ENCODE measurements at regions not wholly inside any gene's neighbourhood (a gene's known extent, or its start where the extent isn't known, plus 50 kb on each side); places are given as distances from the start of the nearest gene placed in this dataset.

DNA sequence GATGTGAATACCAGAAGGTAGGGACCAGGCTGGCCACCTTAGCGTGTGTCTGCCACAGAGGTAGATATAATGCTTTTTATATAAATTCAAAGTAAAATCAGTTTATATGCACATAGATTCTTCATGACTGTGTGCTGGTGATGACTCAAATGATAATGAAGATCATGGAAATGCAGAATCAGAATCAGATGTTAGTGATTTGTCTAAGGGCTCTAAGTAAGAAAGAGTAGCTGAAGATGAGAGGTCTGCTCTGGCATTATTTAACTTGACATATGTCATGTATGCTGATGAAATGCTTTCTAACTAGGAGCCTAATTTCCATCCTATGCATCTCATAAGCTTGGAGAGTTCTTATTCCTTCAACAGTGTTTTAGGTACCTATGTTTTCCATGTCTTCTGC lies 50.3 kb upstream of the DPH6 start:
- no peak for DNase-seq (ENCODE audit: low read depth)

DNA sequence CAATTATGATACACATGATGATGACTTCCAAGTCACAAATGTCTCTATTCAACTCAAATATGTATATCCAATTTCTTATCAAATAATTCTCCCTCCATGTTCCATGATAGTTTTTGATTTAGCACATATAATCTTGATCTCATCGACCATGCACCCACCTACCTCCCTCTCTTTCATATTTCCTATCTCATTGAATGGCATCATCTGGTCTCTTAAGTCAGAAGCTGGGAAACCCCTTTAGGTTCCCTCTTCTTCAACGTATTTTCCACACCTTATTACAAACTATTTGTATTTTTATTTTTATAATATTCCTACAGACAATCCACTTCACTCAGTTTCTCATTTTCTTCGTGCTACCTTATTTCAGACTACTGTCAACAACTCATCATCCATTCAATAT lies 56.9 kb upstream of the DPH6 start:
- DNase-seq (ENCODE audit: low read depth) = no peak

DNA sequence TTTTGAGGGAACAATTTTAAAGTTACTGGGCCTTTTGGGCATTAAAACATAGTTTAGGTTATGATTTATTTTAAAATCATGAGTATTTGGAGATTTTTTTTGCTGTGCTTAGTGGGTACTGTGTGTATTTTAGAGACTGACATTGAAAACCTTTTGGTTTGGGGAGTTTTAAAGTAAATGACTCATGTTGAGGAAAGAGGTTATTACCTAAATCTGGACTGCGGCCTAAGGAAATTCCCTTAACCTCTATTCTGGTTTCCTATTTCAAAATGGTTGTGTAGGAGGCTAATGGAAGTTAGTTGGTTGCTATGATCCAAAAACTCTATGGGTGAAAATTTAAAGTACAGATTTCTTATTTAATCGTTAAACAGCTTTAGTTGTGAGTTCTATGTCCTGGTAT lies 57.3 kb upstream of the DPH6 start:
- DNase-seq (ENCODE audit: low read depth) = no peak

DNA sequence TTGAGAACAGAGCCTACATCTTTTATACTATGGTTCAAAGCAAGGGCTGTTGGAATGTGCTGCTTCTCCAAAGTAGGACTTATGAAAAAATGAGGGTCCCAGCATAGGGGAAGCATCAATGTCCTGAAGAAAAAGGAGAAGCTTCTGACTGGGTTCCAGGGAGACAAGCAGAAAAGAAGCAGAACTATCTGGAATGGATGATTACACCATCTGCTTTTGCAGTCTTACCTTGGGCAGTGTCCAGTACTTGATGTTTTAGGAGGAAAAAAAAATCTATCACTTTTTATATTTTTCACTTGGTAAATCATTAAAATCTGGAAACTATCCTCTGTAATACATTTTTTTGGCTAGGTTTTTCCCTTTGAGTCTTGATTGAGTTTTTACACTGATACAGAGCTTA lies 57.9 kb upstream of the DPH6 start:
- no peak for DNase-seq (ENCODE audit: low read depth)

DNA sequence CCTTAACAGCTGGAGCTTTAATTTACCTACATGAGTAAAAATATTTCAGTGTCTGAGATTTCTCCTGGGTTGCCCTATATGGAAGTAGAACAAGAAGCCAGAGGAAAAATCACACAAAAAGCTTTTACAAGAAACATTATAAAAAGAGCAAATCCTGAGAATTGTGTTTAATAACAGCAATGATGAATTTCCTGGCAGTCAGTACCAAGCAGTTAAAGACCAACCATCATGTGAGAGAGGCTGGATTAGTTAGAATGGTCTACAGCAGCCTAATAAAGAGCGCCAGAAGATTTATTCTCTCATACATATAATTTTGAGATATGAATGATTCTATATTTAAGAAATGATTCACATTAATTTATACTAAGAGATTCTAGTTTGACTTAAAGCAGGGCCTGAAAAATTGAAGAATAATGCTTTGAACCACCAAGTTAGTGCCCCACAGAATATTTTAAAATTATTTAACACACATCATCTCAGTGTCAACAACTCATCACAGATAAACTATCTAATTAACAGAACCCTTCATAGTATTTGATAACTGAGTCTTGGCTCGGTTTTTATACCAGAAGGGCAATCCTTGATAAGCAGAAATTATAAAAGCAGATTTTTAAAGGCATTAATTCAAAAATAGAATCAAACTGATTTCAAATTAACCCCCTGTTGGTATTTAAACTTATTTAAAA lies 59.9 kb upstream of the DPH6 start:
- no peak for DNase-seq (ENCODE audit: low read depth)

DNA sequence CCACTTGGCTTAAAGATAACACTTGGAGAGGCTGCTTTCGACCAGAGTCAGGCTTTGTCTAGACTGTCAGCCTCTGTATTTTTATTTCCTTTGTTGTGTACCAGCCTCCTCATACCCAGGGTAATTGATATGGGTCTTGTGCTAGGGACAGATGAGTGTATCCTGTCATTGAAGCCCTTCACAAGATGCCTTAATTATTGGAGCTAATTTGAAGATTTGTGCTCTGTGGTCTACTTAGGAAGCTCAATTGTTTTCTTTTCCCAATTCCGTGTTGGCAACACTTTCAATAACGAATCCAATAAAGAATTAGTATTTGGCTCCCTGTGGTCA lies 60.5 kb upstream of the DPH6 start:
- DNase-seq (ENCODE audit: low read depth) = no peak

DNA sequence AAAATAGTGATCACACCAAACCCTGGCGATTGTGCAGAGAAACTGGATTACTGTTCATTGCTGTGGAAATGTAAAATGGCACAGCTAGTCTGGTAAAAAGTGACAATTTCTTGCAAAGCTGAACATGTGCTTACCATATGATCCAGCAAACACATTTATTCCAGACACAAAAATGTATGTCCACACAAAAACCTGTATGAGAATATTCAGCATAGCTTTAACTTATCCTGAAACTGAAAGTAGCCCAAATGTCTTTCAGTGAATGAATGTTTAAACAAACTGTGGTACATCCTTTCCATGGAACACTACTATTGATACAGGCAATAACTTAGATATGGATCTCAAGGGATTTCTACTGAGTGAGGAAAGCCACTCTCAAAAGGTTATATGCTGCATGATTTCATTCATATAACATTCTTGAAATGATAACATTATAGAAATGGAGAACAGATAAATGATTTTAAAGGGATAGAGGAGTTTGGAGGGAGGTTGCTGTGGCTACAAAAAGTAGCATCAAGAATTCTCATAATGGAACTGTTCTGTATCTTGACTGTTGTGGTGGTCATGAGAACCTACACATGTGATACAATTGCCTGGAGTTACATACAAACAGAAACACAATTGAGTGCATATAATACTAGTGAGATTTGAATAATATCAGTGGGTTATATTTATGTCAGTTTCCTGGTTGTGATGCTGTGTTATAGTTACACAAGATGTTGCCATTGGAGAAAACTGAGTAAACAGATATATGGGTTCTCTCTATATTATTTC lies 70.7 kb upstream of the DPH6 start:
- no peak for DNase-seq (ENCODE audit: low read depth)

DNA sequence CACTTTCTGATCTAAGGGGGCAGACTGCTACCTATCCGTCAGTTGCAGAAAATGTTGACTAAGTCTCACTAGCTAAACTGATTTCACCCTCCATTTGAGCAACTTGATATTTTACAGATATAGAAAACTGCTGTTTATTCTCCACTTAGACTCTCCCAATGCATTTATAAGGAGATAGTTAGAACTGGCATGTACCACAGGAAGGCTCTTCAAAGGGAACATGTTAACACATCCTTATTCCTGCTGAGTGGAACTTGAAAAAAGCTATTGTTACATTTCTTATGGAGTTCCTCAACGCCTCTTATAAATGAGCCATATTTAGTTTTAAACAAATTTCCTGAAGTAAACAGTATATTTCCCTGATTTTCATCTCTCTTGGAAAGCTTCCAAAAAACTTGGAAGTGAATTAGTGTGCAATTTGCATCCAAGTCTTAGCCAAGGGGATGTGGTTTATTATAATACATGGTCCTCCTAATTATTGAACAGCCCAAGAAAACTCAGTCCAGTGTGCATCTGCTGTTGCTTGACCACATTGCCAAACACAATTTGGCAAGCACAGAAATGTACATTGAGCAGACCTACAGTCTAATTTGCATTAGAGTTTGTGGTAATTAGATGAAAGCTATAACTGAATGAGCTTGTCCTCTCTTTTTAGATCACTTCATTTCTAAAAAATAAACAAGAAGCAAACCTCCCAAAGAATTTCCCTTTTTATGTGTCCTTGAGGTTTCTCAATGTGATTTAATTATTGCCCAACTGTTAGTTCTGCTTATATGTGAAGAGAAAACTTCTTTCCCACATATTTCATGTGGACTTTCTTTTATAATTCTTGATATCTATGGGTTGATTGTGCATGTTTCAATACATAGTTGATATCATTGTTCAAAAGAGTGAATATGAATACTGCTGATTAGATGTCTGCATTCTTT lies 72.6 kb upstream of the DPH6 start:
- no peak for DNase-seq (ENCODE audit: low read depth)

DNA sequence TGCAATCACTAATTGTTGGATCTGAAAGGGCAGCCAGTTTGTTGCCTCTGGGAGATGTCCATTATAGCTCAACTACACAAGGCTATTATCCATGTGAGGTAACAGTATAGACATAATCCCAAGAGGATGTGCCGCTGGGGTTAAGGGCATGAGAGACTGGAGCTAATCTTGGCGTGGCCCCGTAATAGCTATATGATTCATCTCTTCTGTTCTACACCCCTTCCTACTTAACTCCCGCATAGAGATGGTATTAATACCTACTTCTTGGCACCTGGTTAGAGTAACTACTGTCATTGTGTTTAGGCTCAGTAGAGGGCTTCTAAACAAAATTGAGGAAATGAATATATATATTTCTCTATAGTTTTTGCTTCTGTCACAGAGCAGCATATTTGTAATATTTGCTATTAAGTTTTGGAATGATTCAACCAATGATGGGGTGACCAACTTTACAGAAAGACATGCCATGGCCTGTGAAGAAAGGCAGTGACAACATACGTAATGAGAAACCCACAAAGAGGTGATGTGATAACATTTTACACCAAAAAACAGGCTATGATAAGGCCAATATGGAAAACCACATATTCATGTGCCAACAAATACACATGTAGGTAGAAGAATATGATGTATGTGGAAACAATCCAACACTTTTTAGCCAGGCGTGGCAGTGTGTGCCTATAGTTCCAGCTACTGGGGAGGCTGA lies 76.8 kb upstream of the DPH6 start:
- no peak for DNase-seq (ENCODE audit: low read depth)

DNA sequence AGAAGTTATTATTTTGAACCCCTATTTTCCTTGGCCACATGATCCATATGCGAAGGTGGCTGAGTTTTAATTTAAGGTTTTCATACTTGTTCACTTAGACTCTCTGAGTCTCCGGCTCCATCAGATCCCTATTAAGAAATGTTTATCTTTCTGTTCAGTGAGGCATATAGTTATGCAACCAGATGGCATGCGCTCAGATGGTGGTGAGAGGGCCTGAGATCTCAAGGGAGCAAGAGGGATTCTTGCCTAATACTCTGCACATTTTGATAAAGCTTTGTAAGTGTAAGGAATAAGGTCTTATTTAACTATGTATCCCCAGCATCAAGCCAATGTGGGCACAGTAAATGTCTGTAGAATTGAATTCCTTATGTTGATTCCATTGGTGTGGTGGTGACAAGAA lies 78.9 kb upstream of the DPH6 start:
- no peak for DNase-seq (ENCODE audit: low read depth)

DNA sequence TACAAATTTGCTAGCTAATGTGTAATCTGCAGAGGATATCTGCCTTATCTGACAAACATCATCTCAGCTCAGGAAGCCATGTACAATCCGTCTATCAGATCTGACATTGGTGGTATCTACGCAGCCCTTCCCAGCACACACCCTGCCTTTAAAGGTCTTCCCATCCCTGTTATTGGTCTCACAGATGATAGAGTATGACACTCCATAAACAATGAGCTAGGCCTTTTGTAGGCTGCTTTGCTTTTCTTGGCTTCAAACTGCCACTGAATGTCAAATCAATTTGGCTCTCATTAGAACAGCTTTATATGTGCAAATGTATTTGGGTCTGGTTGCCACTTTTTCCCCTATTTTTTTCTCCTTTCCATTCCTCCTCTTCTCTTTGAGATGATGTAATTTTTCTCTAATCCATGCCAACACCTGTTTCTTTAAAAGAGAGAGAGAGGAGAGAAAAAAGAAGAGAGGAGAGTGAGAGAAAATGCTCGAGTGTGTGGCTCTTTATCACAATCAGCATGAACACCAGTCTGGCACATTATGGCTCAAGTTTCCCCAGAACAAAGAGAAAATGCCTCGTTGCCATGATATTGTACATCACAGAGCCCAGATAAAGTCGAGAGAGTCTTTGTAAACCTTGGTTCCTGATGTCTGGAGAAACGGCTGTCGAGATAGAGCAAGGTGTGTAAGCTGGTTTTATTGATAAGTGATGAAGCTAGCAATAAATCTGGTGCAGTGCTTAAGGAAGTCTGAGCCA lies 80.8 kb upstream of the DPH6 start:
- DNase-seq (ENCODE audit: low read depth) = no peak

DNA sequence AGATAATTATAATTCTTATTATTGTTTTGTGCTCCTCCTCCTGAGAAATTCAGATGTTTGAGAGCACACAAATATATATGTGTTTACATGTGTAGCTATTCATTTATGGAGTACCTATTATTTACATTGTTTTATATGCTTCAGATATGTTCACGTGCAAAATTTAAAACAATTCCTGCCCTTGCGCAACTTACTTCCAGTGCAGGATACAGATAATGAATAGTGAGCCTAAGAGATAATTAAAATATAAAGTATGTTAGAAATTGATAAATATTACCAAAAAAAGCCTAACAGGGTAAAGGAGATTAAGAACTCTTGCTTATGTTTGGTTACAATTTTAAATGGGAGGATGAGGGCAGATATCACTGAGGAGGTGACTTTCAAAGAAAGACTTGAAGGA lies 81.7 kb upstream of the DPH6 start:
- no peak for DNase-seq (ENCODE audit: low read depth)

DNA sequence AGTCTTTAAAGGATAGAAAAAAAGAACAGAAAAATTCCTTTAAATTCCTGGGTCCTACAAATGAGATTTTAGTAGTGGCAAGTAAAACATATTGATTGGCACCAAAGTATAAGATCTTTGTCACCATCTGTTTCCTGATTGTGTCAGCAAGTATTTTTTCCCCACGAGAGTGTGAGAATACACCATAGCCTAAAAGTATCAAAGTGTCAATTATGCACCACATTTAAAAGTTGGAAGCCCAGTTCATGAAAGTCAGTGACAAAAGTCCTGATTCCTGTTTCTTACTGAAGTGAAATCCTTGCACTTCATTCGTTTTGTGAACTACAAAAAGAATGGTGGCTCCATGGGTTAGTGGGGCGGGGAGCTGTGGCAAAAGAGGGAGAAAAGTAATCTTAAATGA lies 83.8 kb upstream of the DPH6 start:
- DNase-seq (ENCODE audit: low read depth) = no peak

DNA sequence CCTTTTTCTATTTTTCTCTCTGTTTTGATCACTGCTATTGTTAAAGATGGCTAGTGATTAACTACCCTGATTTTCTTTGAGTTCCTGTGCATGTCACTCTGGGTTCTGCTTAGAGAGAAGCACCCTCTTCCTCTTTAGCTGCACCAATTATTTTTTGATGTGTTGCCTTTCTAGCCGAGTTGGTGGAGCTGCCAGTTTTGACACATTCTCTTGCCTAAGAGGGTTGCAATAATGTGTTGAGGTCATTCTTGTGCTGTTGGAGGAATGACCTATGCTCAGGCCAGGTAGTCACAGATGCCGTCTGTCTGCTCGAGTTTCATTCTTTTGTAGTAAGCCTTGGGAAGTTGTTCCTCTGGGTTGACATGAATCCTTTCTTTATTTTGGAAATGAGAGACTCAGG lies 84.6 kb upstream of the DPH6 start:
- DNase-seq (ENCODE audit: low read depth) = no peak

DNA sequence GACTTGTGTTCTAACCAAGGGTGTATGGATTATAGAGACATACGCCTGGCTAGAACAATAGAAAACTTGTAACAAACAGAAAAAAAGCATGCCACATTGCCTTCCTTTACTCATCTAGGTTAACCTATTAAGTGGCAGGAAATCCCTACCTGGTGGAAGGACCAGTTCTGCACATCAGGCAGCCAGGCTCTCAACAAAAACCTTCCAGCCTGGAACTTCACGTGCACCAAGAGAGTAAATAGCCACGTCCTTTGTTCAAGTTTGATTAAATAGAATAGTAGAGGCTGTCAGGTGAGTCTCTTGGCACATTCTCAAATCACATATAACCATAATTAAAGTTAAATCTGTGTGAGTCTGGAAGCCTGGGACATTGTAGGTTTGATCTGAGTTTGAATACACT lies 85.0 kb upstream of the DPH6 start:
- DNase-seq (ENCODE audit: low read depth) = no peak

DNA sequence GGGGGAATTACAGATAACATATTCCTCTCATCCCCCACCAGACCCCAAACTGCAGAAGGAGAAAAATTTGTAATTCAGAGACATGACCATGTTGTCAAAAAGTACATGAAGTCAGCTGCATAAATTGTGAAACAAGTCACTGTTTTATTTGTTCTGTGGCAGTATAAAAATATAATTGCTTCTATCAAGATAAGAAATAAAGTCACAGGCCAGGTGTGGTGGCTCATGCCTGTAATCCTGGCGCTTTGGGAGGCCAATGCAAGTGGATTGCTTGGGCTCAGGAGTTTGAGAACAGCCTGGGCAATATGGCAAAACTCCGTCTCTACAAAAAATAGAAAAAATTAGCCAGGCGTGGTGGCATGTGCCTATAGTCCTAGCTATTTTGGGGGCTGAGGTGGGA lies 87.7 kb upstream of the DPH6 start:
- DNase-seq (ENCODE audit: low read depth) = no peak

DNA sequence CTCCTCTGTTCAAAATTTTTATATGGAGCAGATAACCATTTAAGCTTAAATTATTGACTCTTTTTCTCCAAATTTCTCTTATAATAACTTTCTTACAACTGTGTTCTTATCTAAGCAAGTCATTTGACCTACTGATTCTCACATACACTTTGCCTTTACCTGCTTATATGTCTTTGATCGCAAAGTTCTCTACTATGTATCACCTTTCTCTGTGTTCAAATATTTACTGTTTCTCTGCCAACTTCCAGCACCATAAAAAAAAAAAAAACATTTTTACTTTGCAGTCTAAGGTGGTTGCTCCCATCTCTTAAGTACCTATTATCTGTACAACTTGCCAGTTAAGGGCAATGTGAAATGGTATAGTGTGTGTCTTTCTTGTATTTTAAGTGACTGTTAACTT lies 100.8 kb upstream of the DPH6 start:
- no peak for DNase-seq (ENCODE audit: low read depth)

DNA sequence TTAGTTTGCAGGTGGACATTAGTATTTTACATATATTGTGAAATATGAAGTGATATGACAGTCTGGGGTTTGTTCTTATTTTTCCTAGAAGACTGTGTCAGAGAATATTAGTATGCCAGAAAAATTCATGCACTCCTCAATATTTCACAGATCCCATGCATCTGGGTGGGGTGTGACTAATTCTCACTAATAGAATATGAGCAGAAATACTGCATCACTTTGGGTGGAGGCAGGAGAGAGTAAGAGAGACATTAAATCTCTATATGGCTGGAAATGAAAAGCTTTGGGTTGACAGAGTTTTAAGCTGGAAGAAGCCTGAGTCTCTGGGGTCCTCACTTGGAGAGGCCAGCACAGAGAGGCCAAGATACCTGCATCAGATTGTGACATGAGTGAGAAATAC lies 101.3 kb upstream of the DPH6 start:
- DNase-seq (ENCODE audit: low read depth) = no peak

DNA sequence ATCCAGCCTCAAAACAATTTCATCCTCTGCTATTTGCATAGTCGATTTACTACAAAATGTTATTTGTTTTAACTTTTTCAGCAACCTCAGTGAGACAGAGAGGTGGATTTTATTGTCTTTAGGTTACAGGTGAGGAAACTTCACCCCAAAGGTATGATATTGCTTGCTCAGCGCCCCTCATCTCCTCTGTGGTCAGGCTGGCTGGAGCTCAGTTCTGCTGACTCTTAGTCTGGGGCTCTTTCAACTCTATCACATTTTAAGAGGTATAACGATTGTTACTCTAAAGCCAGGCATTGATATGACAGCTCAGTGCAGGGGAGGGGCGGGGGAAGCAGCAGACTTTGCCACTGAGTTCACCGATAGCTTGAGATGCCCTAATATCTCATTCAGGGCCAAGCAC lies 103.0 kb upstream of the DPH6 start:
- no peak for DNase-seq (ENCODE audit: low read depth)

DNA sequence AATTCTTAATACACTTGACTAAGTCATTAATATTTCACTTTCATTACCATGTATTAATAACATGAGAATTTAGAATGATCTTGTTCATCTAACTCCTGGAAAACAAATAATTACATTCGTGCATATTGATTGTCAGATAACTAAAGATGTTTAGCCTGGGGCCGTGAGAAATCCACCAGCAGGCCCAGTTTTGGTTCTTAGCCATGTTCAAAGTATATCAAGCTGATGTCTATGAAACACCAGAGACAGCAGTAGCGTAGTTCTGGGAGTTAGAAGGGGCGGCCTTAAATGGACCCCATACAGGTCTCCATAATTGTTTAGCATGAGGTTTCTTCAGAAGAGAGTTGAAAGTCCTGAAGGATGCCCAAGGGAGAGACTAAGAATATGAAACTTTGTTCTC lies 103.6 kb upstream of the DPH6 start:
- DNase-seq (ENCODE audit: low read depth) = no peak

DNA sequence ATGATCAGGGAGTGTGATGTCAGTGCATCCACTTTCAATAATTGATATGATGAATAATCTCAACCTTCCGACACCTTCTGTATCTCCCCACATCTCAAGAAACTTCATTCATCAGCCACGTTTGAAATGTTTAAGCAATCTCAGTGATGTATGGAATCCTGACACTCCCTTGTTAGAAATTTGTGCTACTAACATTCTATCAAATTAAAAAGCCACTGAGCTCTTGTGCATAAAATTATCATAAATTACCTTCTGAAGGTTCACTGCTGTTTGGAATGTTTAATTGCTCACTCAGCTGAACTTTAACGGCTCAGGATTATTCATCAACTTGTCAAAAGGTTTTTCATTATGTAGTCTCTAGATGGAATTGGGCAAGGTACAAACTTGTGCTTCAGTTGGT lies 108.4 kb upstream of the DPH6 start:
- DNase-seq (ENCODE audit: low read depth) = peak; percentile 41

All from HS-27A (cell line).